Body of pancreas (tissue), 4 donors: ENCODE measurements at regions not wholly inside any gene's neighbourhood (a gene's known extent, or its start where the extent isn't known, plus 50 kb on each side); places are given as distances from the start of the nearest gene placed in this dataset.

Experiments used
- POLR2A ChIP-seq, 3 donors: fragments of 450-650 bp; IDR thresholded peaks; one replicate each; pipeline ENCODE4 v1.6.1; 2016; ENCODE audit warnings: antibody characterized with exemption in 3 of 3, mild to moderate bottlenecking in 2 of 3
- TF ChIP-seq, protein P1 (sequence below), 7 experiments: fragments of 450-650 bp in 4 of 7; fragments of 200-600 bp in 3 of 7; sonication (generic) in 3 of 7; IDR thresholded peaks; one replicate each; pipeline ENCODE4 v1.5.1; 2016 to 2019; ENCODE audit warnings: antibody characterized with exemption in 7 of 7

- no peak for TF ChIP-seq POLR2A (IDR thresholded peaks at IDR 0.05)
- TF ChIP-seq, protein P1, sequence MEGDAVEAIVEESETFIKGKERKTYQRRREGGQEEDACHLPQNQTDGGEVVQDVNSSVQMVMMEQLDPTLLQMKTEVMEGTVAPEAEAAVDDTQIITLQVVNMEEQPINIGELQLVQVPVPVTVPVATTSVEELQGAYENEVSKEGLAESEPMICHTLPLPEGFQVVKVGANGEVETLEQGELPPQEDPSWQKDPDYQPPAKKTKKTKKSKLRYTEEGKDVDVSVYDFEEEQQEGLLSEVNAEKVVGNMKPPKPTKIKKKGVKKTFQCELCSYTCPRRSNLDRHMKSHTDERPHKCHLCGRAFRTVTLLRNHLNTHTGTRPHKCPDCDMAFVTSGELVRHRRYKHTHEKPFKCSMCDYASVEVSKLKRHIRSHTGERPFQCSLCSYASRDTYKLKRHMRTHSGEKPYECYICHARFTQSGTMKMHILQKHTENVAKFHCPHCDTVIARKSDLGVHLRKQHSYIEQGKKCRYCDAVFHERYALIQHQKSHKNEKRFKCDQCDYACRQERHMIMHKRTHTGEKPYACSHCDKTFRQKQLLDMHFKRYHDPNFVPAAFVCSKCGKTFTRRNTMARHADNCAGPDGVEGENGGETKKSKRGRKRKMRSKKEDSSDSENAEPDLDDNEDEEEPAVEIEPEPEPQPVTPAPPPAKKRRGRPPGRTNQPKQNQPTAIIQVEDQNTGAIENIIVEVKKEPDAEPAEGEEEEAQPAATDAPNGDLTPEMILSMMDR (IDR thresholded peaks at IDR 0.05) = no peak
Measured at GRCh38 chr22:49427341-49427740, 400.3 kb downstream of the BRD1 start.
